ENCODE measurements at regions not wholly inside any gene's neighbourhood (a gene's known extent, or its start where the extent isn't known, plus 50 kb on each side); places are given as distances from the start of the nearest gene placed in this dataset.
"Not testable (repeated sequence)": the region's sequence is repeated elsewhere in the genome, so short reads cannot be mapped to it uniquely, and the experiment has no call there.

- no peak for ATAC-seq (ENCODE audit: low FRiP score)
- H3K27ac ChIP-seq (ENCODE audit: low read depth in 1 of 2, low read length in 2 of 2), result no peak overlapping the region
- peaks cover 0 to 3% of the 10 kb centered on the region in 2 donors for H3K27me3 ChIP-seq (ENCODE audit: control insufficient read depth in 1 of 2, insufficient read depth in 2 of 2, low read length in 1 of 2)
- no peak overlapping the region for H3K4me3 ChIP-seq (ENCODE audit: low read length in 2 of 2)
- H3K9me3 ChIP-seq (ENCODE audit: control insufficient read depth, low read length), result no peaks in the 10 kb centered on the region
- H3K4me1 ChIP-seq (ENCODE audit: control insufficient read depth in 1 of 2, insufficient read depth in 2 of 2, low read length in 2 of 2), result no peaks in the 10 kb centered on the region
- intact Hi-C loops (cut with DNase I), result no loop called here
- DNase-seq, result no peak
- H3K36me3 ChIP-seq (ENCODE audit: control insufficient read depth in 1 of 2, insufficient read depth in 2 of 2, low read length in 1 of 2), result no peaks in the 10 kb centered on the region
- 66 to 76% methylated on average over 3 of the region's 3 CpGs for WGBS, 2 donors
These were observed 1038.0 kb downstream of the SOCS6 start for GRCh38 chr18:71326826-71327225.

GRCh38 chr18:71324356-71324755 lies 1035.5 kb downstream of the SOCS6 start:
- H3K36me3 ChIP-seq (ENCODE audit: control insufficient read depth in 1 of 2, insufficient read depth in 2 of 2, low read length in 1 of 2), result no peaks in the 10 kb centered on the region
- intact Hi-C loops (cut with DNase I), result no loop called here
- ATAC-seq (ENCODE audit: low FRiP score), result no peak
- no peak for DNase-seq
- peaks cover 0 to 3% of the 10 kb centered on the region in 2 donors for H3K27me3 ChIP-seq (ENCODE audit: control insufficient read depth in 1 of 2, insufficient read depth in 2 of 2, low read length in 1 of 2)
- H3K4me1 ChIP-seq (ENCODE audit: control insufficient read depth in 1 of 2, insufficient read depth in 2 of 2, low read length in 2 of 2), result no peaks in the 10 kb centered on the region
- WGBS, 2 donors, result 44 to 46% methylated on average over 1 of the region's 1 CpG
- no peaks in the 10 kb centered on the region for H3K9me3 ChIP-seq (ENCODE audit: control insufficient read depth, low read length)
- H3K4me3 ChIP-seq (ENCODE audit: low read length in 2 of 2), result no peak overlapping the region
- H3K27ac ChIP-seq (ENCODE audit: low read depth in 1 of 2, low read length in 2 of 2), result no peak overlapping the region

GRCh38 chr18:71322201-71322600 lies 1033.4 kb downstream of the SOCS6 start:
- WGBS, 2 donors, result 39 to 44% methylated on average over 3 of the region's 3 CpGs
- H3K27ac ChIP-seq (ENCODE audit: low read depth in 1 of 2, low read length in 2 of 2), result no peak overlapping the region
- H3K4me1 ChIP-seq (ENCODE audit: control insufficient read depth in 1 of 2, insufficient read depth in 2 of 2, low read length in 2 of 2), result no peaks in the 10 kb centered on the region
- H3K36me3 ChIP-seq (ENCODE audit: control insufficient read depth in 1 of 2, insufficient read depth in 2 of 2, low read length in 1 of 2), result no peaks in the 10 kb centered on the region
- ATAC-seq (ENCODE audit: low FRiP score), result no peak
- intact Hi-C loops (cut with DNase I), result no loop called here
- no peak overlapping the region for H3K4me3 ChIP-seq (ENCODE audit: low read length in 2 of 2)
- DNase-seq, result no peak
- H3K27me3 ChIP-seq (ENCODE audit: control insufficient read depth in 1 of 2, insufficient read depth in 2 of 2, low read length in 1 of 2), result peaks cover 0 to 3% of the 10 kb centered on the region in 2 donors
- H3K9me3 ChIP-seq (ENCODE audit: control insufficient read depth, low read length), result no peaks in the 10 kb centered on the region

- 91 to 94% methylated on average over 3 of the region's 3 CpGs for WGBS, 2 donors
- no peak overlapping the region for H3K27ac ChIP-seq (ENCODE audit: low read depth in 1 of 2, low read length in 2 of 2)
- H3K4me1 ChIP-seq (ENCODE audit: control insufficient read depth in 1 of 2, insufficient read depth in 2 of 2, low read length in 2 of 2), result no peaks in the 10 kb centered on the region
- ATAC-seq (ENCODE audit: low FRiP score), result no peak
- no peaks in the 10 kb centered on the region for H3K27me3 ChIP-seq (ENCODE audit: control insufficient read depth in 1 of 2, insufficient read depth in 2 of 2, low read length in 1 of 2)
- intact Hi-C loops (cut with DNase I), result no loop called here
- no peak overlapping the region for H3K4me3 ChIP-seq (ENCODE audit: low read length in 2 of 2)
- H3K9me3 ChIP-seq (ENCODE audit: control insufficient read depth, low read length), result no peaks in the 10 kb centered on the region
- H3K36me3 ChIP-seq (ENCODE audit: control insufficient read depth in 1 of 2, insufficient read depth in 2 of 2, low read length in 1 of 2), result no peaks in the 10 kb centered on the region
- DNase-seq, result no peak
These were observed 1032.5 kb downstream of the SOCS6 start for GRCh38 chr18:71321319-71321718.

- intact Hi-C loops (cut with DNase I), result no loop called here
- ATAC-seq (ENCODE audit: low FRiP score) (no peak), DNase-seq (no peak)
- Histone ChIP-seq H3K9me3 (ENCODE audit: control insufficient read depth, low read length) (no peaks in the 10 kb centered on the region), H3K4me3 (ENCODE audit: low read length in 2 of 2) (no peak overlapping the region), H3K27me3 (ENCODE audit: control insufficient read depth in 1 of 2, insufficient read depth in 2 of 2, low read length in 1 of 2) (no peaks in the 10 kb centered on the region), H3K27ac (ENCODE audit: low read depth in 1 of 2, low read length in 2 of 2) (no peak overlapping the region), H3K36me3 (ENCODE audit: control insufficient read depth in 1 of 2, insufficient read depth in 2 of 2, low read length in 1 of 2) (no peaks in the 10 kb centered on the region), H3K4me1 (ENCODE audit: control insufficient read depth in 1 of 2, insufficient read depth in 2 of 2, low read length in 2 of 2) (no peaks in the 10 kb centered on the region)
- 65 to 68% methylated on average over 2 of the region's 2 CpGs for WGBS, 2 donors
These were observed 1016.0 kb downstream of the SOCS6 start for GRCh38 chr18:71304856-71305255.

- DNase-seq, result not testable (repeated sequence)
These were observed 1014.9 kb downstream of the SOCS6 start for GRCh38 chr18:71303743-71304142.

GRCh38 chr18:71301596-71301995 lies 1012.8 kb downstream of the SOCS6 start:
- Histone ChIP-seq H3K4me3 (ENCODE audit: low read length in 2 of 2) (no peak overlapping the region), H3K27ac (ENCODE audit: low read depth in 1 of 2, low read length in 2 of 2) (no peak overlapping the region), H3K4me1 (ENCODE audit: control insufficient read depth in 1 of 2, insufficient read depth in 2 of 2, low read length in 2 of 2) (no peaks in the 10 kb centered on the region), H3K36me3 (ENCODE audit: control insufficient read depth in 1 of 2, insufficient read depth in 2 of 2, low read length in 1 of 2) (no peaks in the 10 kb centered on the region), H3K9me3 (ENCODE audit: control insufficient read depth, low read length) (no peaks in the 10 kb centered on the region), H3K27me3 (ENCODE audit: control insufficient read depth in 1 of 2, insufficient read depth in 2 of 2, low read length in 1 of 2) (no peaks in the 10 kb centered on the region)
- WGBS, 2 donors, result 89 to 90% methylated on average over 4 of the region's 4 CpGs
- DNase-seq, result no peak
- intact Hi-C loops (cut with DNase I), result no loop called here
- no peak for ATAC-seq (ENCODE audit: low FRiP score)

More at GRCh38 chr18:71303743-71304142, 1014.9 kb downstream of the SOCS6 start:
- H3K4me1 ChIP-seq (ENCODE audit: control insufficient read depth in 1 of 2, insufficient read depth in 2 of 2, low read length in 2 of 2); H3K4me3 ChIP-seq (ENCODE audit: low read length in 2 of 2); H3K36me3 ChIP-seq (ENCODE audit: control insufficient read depth in 1 of 2, insufficient read depth in 2 of 2, low read length in 1 of 2); H3K27ac ChIP-seq (ENCODE audit: low read depth in 1 of 2, low read length in 2 of 2); ATAC-seq (ENCODE audit: low FRiP score); H3K27me3 ChIP-seq (ENCODE audit: control insufficient read depth in 1 of 2, insufficient read depth in 2 of 2, low read length in 1 of 2); H3K9me3 ChIP-seq (ENCODE audit: control insufficient read depth, low read length); intact Hi-C loops (cut with DNase I): not testable (repeated sequence)
- WGBS, 2 donors, result 44 to 48% methylated on average over 3 of the region's 3 CpGs

GRCh38 chr18:71294201-71294600 lies 1005.4 kb downstream of the SOCS6 start:
- DNase-seq; H3K4me1 ChIP-seq (ENCODE audit: control insufficient read depth in 1 of 2, insufficient read depth in 2 of 2, low read length in 2 of 2); H3K9me3 ChIP-seq (ENCODE audit: control insufficient read depth, low read length); H3K4me3 ChIP-seq (ENCODE audit: low read length in 2 of 2); intact Hi-C loops (cut with DNase I); H3K36me3 ChIP-seq (ENCODE audit: control insufficient read depth in 1 of 2, insufficient read depth in 2 of 2, low read length in 1 of 2); ATAC-seq (ENCODE audit: low FRiP score); H3K27ac ChIP-seq (ENCODE audit: low read depth in 1 of 2, low read length in 2 of 2); H3K27me3 ChIP-seq (ENCODE audit: control insufficient read depth in 1 of 2, insufficient read depth in 2 of 2, low read length in 1 of 2): not testable (repeated sequence)
- WGBS, 2 donors, result 76 to 88% methylated on average over 3 of the region's 3 CpGs

- intact Hi-C loops (cut with DNase I), result no loop called here
- ATAC-seq (ENCODE audit: low FRiP score) (no peak), DNase-seq (no peak)
- Histone ChIP-seq H3K27me3 (ENCODE audit: control insufficient read depth in 1 of 2, insufficient read depth in 2 of 2, low read length in 1 of 2) (no peaks in the 10 kb centered on the region), H3K4me1 (ENCODE audit: control insufficient read depth in 1 of 2, insufficient read depth in 2 of 2, low read length in 2 of 2) (no peaks in the 10 kb centered on the region), H3K36me3 (ENCODE audit: control insufficient read depth in 1 of 2, insufficient read depth in 2 of 2, low read length in 1 of 2) (no peaks in the 10 kb centered on the region), H3K4me3 (ENCODE audit: low read length in 2 of 2) (no peak overlapping the region), H3K9me3 (ENCODE audit: control insufficient read depth, low read length) (no peaks in the 10 kb centered on the region), H3K27ac (ENCODE audit: low read depth in 1 of 2, low read length in 2 of 2) (no peak overlapping the region)
These were observed 1004.5 kb downstream of the SOCS6 start for GRCh38 chr18:71293322-71293721.

Measured in aorta (tissue), 5 donors.